RPMI8226 (cell line): ENCODE measurements at regions not wholly inside any gene's neighbourhood (a gene's known extent, or its start where the extent isn't known, plus 50 kb on each side); places are given as distances from the start of the nearest gene placed in this dataset.

Experiments used
- DNase-seq: peaks from one replicate; pipeline ENCODE4 v3.0.0-alpha.2; 2015

- no peak for DNase-seq
These were observed 732.8 kb downstream of the BRD1 start for GRCh38 chr22:49094858-49095257.

- peak; percentile 71 for DNase-seq
These were observed 733.5 kb downstream of the BRD1 start for GRCh38 chr22:49094151-49094550.

- peak; percentile 73 for DNase-seq
These were observed 734.3 kb downstream of the BRD1 start for GRCh38 chr22:49093192-49093880.

GRCh38 chr22:49092716-49093115 lies 735.0 kb downstream of the BRD1 start:
- no peak for DNase-seq

GRCh38 chr22:49091917-49092545 lies 735.6 kb downstream of the BRD1 start:
- DNase-seq: peak; percentile 33

- peak; percentile 33 for DNase-seq
These were observed 736.2 kb downstream of the BRD1 start for GRCh38 chr22:49091451-49091850.

GRCh38 chr22:49090853-49091135 lies 736.9 kb downstream of the BRD1 start:
- DNase-seq: peak; percentile 35

- DNase-seq: no peak
These were observed 737.4 kb downstream of the BRD1 start for GRCh38 chr22:49090061-49090852.

- no peak for DNase-seq
These were observed 738.6 kb downstream of the BRD1 start for GRCh38 chr22:49088801-49089791.

- no peak for DNase-seq
These were observed 739.7 kb downstream of the BRD1 start for GRCh38 chr22:49087716-49088601.

GRCh38 chr22:49087198-49087597 lies 740.5 kb downstream of the BRD1 start:
- no peak for DNase-seq

- no peak for DNase-seq
These were observed 741.0 kb downstream of the BRD1 start for GRCh38 chr22:49086606-49087157.

- DNase-seq: peak; percentile 35
These were observed 741.5 kb downstream of the BRD1 start for GRCh38 chr22:49086181-49086580.

- DNase-seq: peak; percentile 79
These were observed 743.5 kb downstream of the BRD1 start for GRCh38 chr22:49084206-49084605.

- no peak for DNase-seq
These were observed 744.1 kb downstream of the BRD1 start for GRCh38 chr22:49083607-49084006.

- DNase-seq: no peak
These were observed 745.2 kb downstream of the BRD1 start for GRCh38 chr22:49082451-49082850.

GRCh38 chr22:49081926-49082325 lies 745.7 kb downstream of the BRD1 start:
- no peak for DNase-seq

- no peak for DNase-seq
These were observed 746.4 kb downstream of the BRD1 start for GRCh38 chr22:49081261-49081666.

- DNase-seq: no peak
These were observed 747.0 kb downstream of the BRD1 start for GRCh38 chr22:49080631-49081030.

- no peak for DNase-seq
These were observed 747.8 kb downstream of the BRD1 start for GRCh38 chr22:49079743-49080500.
